OCI-LY3 (cell line): ENCODE measurements at regions not wholly inside any gene's neighbourhood (a gene's known extent, or its start where the extent isn't known, plus 50 kb on each side); places are given as distances from the start of the nearest gene placed in this dataset.

Experiments
- EZH2phosphoT487 ChIP-seq: fragments of 200-600 bp; shearing (Covaris generic); IDR thresholded peaks from 2 replicates; pipeline ENCODE4 v1.6.1; 2018; ENCODE audit warnings: antibody characterized with exemption, mixed run types, low read depth
- TF ChIP-seq, protein P1 (sequence below): fragments of 200-600, 300-600 bp; sonication (generic); IDR thresholded peaks from 2 replicates; pipeline ENCODE4 v1.5.1; 2014; ENCODE audit warnings: antibody characterized with exemption, low read length, low read depth

DNA sequence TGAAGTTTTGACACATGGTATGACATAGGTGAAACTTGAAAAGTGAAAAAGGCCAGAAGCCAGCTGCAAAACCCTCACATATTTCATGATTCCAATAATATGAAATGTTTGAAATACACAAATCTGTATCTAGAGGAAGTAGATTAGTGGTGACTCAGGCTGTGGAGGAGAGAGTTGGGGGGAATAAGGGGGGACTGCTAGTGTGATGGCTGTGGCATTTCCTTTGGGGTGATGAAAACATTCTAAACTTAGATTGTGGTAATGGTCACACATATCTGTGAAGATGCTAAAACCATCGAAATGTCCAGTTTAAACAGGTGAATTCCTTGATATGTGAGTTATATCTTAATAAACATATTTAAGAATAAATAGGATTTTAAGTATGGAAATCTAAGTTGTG, 343.5 kb upstream of the SFRP2 start:
- TF ChIP-seq, protein P1, sequence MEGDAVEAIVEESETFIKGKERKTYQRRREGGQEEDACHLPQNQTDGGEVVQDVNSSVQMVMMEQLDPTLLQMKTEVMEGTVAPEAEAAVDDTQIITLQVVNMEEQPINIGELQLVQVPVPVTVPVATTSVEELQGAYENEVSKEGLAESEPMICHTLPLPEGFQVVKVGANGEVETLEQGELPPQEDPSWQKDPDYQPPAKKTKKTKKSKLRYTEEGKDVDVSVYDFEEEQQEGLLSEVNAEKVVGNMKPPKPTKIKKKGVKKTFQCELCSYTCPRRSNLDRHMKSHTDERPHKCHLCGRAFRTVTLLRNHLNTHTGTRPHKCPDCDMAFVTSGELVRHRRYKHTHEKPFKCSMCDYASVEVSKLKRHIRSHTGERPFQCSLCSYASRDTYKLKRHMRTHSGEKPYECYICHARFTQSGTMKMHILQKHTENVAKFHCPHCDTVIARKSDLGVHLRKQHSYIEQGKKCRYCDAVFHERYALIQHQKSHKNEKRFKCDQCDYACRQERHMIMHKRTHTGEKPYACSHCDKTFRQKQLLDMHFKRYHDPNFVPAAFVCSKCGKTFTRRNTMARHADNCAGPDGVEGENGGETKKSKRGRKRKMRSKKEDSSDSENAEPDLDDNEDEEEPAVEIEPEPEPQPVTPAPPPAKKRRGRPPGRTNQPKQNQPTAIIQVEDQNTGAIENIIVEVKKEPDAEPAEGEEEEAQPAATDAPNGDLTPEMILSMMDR = no peak
- TF ChIP-seq EZH2phosphoT487 = no peak
